ENCODE measurements at regions not wholly inside any gene's neighbourhood (a gene's known extent, or its start where the extent isn't known, plus 50 kb on each side); places are given as distances from the start of the nearest gene placed in this dataset.
A peak's percentile ranks its signal among the peaks of the same experiment; 100 is the strongest.

- Histone ChIP-seq H2BK5ac (ENCODE audit: low read depth, low read length, poor library complexity, severe bottlenecking) (no peak overlapping the region), H3K4me3 (ENCODE audit: insufficient read depth, low read depth, low read length) (no peak overlapping the region), H4K91ac (ENCODE audit: insufficient read depth, low read depth, low read length) (no peak overlapping the region), H3K4me1 (ENCODE audit: control insufficient read depth, insufficient read depth, low read length) (peaks cover 4% of the 10 kb centered on the region), H4K20me1 (ENCODE audit: insufficient read depth, low read length) (no peaks in the 10 kb centered on the region), H3K9me1 (ENCODE audit: insufficient read depth, low read length) (no peaks in the 10 kb centered on the region), H3K79me1 (ENCODE audit: low read depth in 1 of 2, low read length in 2 of 2) (no peaks in the 10 kb centered on the region), H3K9me3 (ENCODE audit: control insufficient read depth, insufficient read depth, low read length) (no peaks in the 10 kb centered on the region), H3K23ac (ENCODE audit: low read depth, low read length) (no peak overlapping the region), H2BK15ac (ENCODE audit: low read depth, low read length) (no peak overlapping the region), H3K18ac (ENCODE audit: low read depth, low read length) (no peak overlapping the region), H4K8ac (ENCODE audit: low read depth in 2 of 2, low read length in 2 of 2) (no peak overlapping the region), H3K27ac (ENCODE audit: insufficient read depth, low read length) (no peak overlapping the region), H3K36me3 (ENCODE audit: control insufficient read depth, insufficient read depth, low read length) (no peaks in the 10 kb centered on the region), H3K14ac (replicated peaks; ENCODE audit: low read depth, low read length) (no peak overlapping the region; the same call in 1 of the 2 replicates), H2AK5ac (ENCODE audit: low read depth, low read length) (no peak overlapping the region), H3K27me3 (ENCODE audit: control insufficient read depth, insufficient read depth, low read length) (no peaks in the 10 kb centered on the region), H2AK9ac (replicated peaks; ENCODE audit: low read depth, low read length, poor library complexity) (no peak overlapping the region), H3K56ac (ENCODE audit: extremely low read depth, insufficient read depth, low read length) (no peak overlapping the region), H4K5ac (ENCODE audit: low read depth, low read length) (no peak overlapping the region), H3K4me2 (ENCODE audit: low read depth, low read length) (no peak overlapping the region), H2AFZ (replicated peaks; ENCODE audit: low read length, poor library complexity) (no peak overlapping the region), H3K9ac (ENCODE audit: low read depth, low read length) (no peak overlapping the region), H2BK20ac (ENCODE audit: low read depth, low read length) (no peak overlapping the region), H2BK120ac (ENCODE audit: low read depth, low read length) (no peak overlapping the region), H3K4ac (ENCODE audit: low read depth, low read length) (no peak overlapping the region)
- intact Hi-C loops (cut with micrococcal nuclease) (no loop called here), in situ Hi-C loops (cut with MboI; ENCODE audit: low sequenced_read_pairs) (no loop called here), dilution Hi-C loops (cut with HindIII; ENCODE audit: low sequenced_read_pairs, unreplicated experiment) (no loop called here)
- ChIA-PET CTCF (no interaction called here), POLR2A (ENCODE audit: unreplicated experiment) (no interaction called here)
- DNase-seq (peak; percentile 19), ATAC-seq (ENCODE audit: low read depth) (no peak)
- TF ChIP-seq POLR2A (IDR thresholded peaks at IDR 0.05; ENCODE audit: low read depth, low read length) = no peak
- no peak for TF ChIP-seq ELK1 (IDR thresholded peaks at IDR 0.05; ENCODE audit: borderline replicate concordance, low read depth, low read length)
- TF ChIP-seq MAZ (IDR thresholded peaks at IDR 0.05; ENCODE audit: borderline replicate concordance, low read depth, low read length) = no peak
- no peak for TF ChIP-seq FOS (IDR thresholded peaks at IDR 0.05; ENCODE audit: low read depth, low read length)
- no peak for TF ChIP-seq RAD21 (IDR thresholded peaks at IDR 0.05; ENCODE audit: low read length)
- TF ChIP-seq RFX5 (IDR thresholded peaks at IDR 0.05; ENCODE audit: low read depth, low read length) = no peak
- no peak for TF ChIP-seq CTCF (conservative IDR thresholded peaks at IDR 0.05; ENCODE audit: low read depth, low read length)
- no peak for TF ChIP-seq CHD1 (IDR thresholded peaks at IDR 0.05; ENCODE audit: low read depth, low read length)
- no peak for TF ChIP-seq SMC3 (IDR thresholded peaks at IDR 0.05; ENCODE audit: low read depth, low read length)
- WGBS, 2 experiments (ENCODE audit: extremely low coverage in 2 of 2, insufficient read length in 1 of 2) = no CpG with 5 or more reads among the region's 1 CpG
- no TSS peak for BruUV-seq (replicated peaks)
These were observed 125.3 kb upstream of the SPRED1 start for GRCh38 chr15:38127306-38127771.

Data from IMR-90 (cell line).